ENCODE measurements at regions not wholly inside any gene's neighbourhood (a gene's known extent, or its start where the extent isn't known, plus 50 kb on each side); places are given as distances from the start of the nearest gene placed in this dataset.
A peak's percentile ranks its signal among the peaks of the same experiment; 100 is the strongest.
"Not testable (repeated sequence)": the region's sequence is repeated elsewhere in the genome, so short reads cannot be mapped to it uniquely, and the experiment has no call there.

DNA sequence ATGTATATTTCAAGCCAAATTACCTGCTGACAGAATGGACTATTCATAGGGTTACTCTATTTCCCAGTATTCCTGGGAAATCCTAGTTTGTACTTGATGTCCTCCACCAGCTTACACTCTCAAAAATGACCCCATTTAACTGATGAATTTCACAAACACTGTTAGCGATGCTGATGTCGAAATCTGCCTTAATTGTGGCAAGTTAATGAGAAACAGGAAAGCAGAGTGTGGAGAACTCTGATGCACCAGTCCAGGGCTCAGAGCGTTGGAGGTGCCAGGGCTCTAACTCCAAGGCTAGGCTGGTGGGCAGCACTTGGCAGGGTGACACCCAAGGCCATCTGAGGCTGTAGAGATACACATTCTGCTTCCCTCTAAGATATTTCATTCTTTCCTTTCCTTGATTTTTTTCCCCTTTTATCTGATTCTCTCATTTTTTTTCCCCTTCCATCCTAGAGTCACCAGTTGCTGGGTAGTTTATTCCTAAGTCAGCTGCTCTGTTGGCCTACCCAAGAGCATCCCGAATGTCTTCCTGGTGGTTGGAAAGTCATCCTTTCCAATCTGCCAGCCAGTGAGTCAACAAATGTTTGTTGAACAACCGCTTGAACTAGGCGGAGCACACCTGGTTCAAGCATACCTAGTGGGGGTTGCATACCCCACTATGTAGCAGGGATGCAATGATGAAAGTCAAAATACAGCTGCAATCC is 525.0 kb upstream of the NRP1 start:
- no peak for DNase-seq

DNA sequence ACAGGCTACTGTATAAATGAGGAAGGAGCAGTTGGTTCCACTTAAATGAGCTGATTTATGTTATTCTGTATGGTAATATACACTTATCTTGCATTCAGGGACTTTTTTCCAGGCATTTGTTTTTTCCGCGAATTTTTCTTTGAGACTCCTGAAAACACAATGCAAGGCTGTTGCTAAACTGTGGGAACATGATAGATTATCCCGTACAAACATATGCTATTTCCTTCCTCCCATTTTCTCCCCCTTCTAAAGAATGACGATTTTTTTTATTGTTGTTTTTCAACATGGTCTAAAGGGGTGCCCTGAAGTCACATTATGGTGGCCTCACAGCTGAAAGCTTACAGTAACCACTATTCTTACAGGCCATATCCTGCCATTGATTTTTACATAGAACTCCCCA is 523.9 kb upstream of the NRP1 start:
- peak; percentile 60 for DNase-seq

DNA sequence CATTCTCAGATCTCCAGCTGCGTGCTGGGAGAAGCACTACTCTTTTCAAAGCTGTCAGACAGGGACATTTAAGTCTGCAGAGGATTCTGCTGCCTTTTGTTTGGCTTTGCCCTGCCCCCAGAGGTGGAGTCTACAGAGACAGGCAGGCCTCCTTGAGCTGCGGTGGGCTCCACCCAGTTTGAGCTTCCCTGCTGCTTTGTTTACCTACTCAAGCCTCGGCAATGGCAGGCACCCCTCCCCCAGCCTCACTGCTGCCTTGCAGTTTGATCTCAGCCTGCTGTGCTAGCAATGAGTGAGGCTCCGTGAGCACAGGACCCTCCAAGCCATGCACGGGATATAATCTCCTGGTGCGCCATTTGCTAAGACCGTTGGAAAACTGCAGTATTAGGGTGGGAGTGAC is 518.8 kb upstream of the NRP1 start:
- not testable (repeated sequence) for DNase-seq

DNA sequence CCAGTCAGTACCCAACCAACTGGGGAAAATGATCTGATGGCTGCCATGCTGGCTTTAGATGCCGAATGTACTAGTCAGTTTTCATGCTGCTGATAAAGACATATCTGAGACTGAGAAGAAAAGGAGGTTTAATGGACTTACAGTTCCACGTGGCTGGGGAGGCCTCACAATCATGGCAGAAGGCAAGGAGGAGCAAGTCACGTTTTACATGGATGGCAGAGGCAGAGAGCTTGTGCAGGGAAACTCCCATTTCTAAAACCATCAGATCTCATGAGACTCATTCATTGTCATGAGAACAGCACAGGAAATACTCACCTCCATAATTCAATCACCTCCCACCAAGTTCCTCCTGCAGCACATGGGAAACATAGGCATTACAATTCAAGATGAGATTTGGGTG is 508.9 kb upstream of the NRP1 start:
- DNase-seq: no peak

DNA sequence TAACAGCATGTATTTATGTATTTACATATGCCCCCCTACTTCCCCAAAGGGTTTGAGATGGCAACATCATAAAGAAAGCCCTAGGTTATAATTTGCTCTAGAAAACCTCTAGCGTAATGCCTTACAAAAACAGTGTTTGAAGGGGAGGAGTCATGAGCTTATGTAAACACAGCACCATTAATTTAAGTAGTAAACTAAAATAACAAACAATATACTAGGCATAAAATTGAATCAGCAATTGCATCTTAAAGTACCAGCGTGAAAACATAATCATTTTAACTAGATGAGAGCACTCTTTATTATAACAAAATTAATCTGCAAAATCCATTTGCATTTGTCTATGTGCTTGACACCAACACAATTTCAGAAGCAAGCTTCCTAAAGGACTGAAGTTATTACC is 507.2 kb upstream of the NRP1 start:
- no peak for DNase-seq

DNA sequence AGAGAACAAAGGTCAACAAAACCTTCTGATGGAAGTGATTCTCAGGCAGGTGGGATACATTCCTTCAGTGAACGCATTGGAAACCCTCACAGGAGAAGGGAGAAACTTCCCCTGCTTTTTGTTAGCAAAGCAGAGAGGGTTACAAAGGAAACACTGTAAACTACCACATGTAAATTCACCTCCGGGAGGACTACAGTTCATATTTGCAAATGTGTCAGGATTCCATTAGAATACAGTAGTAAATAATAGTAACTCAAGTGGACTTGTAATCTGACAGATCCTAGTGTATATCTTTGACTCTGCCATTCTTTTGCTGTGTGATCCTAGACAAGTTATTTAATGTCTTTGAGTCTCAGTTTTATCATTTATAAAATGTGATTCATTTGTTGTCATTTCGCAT is 504.3 kb upstream of the NRP1 start:
- DNase-seq: no peak

DNA sequence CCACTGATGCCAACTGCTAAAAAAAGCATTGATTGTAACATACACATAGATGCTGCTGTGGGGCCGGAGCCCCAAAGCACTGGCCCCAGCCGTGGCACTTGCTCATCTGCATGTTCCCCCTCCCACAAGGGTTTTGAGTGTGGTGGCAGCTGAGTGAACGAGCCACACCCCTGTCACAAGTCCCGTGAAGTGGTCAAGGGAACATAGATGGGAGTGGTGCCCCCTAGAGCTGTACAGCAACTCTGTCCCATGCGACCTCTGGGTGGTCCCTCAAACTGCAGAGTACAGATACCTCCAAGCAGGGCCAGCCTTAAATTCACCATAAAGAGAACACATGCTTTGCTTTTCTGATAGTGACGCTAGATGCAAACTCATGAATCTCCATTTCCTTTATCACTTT is 503.3 kb upstream of the NRP1 start:
- no peak for DNase-seq

DNA sequence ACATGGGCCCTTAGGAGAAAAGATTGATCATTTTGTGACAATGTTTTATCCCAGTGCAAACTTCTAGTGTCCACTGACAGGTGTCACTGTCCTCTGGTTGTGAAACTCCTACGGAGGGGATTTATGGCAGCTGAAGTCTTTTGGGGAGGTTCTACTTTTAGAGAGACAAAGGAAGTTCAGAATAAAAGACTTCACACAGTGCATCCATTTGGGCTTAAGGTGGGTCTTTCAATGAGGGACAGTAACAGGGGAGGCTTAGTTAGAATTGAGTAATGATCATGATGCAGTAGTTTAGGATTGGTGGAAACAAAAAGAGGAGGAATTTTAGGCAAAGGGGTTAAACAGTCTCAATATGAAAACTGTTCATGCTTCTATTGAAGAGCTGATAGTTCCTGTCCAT is 501.1 kb upstream of the NRP1 start:
- no peak for DNase-seq

DNA sequence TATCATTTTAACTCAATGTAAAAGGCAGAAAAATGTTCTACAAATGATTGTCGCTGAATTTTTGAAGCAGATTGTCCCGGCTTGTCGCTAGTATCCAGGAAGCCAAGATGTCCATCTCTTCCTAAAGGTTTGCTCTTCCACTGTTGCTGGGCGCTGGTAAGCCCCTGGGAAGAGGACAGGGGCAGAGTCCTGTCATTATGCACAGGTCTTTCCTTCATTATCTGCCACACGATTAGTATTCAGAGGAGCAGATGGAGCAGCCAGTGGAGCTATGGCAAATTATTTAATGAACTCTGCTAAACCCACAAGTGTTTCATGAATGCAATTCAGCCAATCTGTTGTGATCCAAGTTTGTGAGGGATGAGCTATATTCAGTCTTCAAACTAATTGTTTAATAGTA is 499.1 kb upstream of the NRP1 start:
- DNase-seq: no peak

DNA sequence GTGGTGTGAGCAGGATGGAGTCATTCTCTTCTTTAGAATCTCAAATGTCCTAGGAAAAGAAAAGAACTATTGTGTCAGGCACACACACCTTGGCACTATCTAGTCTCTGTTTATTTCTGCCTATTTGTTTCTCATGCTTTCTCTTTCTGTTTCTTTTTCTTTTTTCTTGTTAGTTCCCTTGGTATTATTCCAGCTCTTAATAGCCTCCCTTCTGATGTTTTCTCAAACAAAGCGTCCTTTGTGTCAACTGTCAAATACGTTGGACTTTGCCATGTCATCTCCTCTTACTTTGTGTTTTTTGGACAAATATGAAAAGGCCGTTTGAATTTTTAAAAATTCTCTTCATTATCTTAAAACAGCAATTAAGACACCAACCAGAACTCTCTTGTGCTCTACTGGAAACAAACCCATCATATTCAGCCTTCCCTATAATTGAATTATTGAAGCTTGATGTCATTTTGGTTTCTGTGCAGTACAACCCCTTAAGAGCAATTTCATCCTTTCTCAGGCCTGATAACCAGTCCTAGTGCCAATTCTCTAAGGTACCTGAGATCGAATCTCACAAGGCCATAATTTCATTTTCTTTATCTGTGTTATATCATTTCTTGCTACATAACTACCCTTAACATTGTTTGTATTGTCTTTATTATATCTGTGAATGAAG is 497.8 kb upstream of the NRP1 start:
- DNase-seq: no peak

DNA sequence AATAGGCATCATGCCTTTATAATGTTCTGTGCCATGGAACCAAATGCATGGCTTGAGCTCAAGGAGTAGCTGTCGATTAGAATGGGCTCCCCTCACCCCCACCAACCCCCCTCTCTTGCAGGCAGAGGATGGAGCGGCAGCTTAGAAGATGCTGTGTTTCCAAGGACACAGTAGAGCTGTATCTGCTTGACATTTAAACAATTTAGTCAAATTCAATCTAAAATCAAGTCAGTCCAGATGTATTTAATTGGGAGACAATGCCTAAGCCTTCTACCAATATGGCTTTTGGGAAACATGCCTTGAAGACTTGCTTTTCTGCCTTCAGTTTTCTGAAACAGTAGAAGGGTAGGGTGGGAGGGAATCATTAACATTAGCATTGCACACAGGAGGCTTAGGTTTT is 497.1 kb upstream of the NRP1 start:
- no peak for DNase-seq

DNA sequence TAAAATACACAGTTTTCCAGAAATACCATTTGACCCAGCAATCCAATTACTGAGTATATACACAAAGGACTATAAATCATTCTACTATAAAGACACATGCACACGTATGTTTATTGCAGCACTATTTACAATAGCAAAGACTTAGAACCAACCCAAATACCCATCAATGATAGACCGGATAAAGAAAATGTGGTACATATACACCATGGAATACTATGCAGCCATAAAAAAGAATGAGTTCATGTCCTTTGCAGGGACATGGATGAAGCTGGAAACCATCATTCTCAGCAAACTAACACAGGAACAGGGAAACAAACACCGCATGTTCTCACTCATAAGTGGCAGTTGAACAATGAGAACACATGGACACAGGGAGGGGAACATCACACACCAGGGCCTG is 495.4 kb upstream of the NRP1 start:
- not testable (repeated sequence) for DNase-seq

DNA sequence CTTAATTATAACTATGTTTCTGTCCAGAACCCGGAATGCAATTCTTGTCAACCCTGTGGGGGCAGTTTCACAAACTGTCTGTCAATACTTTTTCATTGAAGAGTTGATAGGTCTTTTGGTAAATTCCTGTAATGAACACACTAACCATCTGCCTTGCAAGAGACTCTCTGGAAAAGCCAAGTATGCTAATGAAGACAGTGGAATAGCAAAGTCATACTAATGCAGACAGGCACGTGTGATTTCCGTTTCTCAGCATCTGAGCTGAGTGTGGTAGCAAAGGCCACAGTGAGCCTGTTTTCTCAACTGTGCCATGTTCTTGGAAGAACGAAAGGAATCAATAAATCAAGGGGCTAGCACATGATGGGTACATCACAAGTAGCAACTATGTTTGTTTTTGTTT is 494.1 kb upstream of the NRP1 start:
- no peak for DNase-seq

DNA sequence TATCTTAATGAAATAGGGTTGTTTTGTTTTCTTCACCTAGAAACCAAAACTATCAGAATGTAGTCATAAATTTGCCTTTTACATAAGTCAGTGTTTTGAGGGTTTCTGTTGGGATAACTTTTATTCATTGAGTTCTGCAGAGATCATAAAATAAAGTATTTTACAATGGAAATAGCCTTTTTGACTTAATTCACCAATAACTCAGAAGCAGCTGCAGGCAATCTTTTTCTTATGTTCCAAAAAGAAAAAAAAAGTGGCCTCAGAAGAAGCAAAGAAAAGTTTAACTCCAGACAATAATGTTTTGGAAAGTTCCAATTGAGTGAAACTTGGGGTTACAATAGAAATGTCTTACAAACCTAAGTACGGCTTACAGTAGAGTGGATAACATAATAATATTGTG is 491.7 kb upstream of the NRP1 start:
- no peak for DNase-seq

DNA sequence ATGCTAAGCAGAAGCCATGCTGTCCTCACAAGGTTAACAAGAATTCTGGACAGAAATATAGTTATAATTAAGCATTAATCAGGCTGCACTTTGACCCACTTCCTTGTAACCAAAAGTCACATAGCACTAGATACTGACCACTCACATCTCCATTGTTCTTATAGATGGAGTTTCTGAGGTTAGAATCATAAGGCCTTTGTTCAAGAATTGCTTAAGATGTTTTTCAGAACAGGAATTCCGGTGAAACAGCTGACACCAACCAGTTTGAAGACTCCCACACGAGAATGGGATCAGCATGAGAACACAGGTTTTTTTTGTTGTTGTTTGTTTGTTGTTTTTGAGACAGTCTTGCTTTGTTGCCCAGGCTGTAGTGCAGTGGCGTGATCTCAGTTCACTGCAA is 488.3 kb upstream of the NRP1 start:
- DNase-seq: peak; percentile 6

DNA sequence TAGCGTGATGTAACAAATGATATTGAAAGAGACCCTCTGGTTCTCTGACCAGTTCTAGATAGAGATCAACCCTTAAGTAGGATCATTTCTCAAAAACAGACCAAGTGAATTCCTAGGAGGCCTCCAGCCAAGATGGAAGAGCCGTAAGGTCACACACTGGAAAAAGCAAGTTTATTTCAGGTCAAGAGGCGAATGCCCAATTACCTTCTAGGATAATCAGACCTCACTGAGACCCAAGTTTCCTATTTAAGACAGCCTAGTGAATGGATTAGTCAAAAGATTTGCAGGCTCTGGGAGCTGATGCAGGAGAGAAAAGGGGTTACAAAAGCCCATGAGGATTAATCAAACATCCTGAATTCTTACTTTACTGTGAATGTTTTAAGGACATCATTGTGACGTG is 486.1 kb upstream of the NRP1 start:
- no peak for DNase-seq

DNA sequence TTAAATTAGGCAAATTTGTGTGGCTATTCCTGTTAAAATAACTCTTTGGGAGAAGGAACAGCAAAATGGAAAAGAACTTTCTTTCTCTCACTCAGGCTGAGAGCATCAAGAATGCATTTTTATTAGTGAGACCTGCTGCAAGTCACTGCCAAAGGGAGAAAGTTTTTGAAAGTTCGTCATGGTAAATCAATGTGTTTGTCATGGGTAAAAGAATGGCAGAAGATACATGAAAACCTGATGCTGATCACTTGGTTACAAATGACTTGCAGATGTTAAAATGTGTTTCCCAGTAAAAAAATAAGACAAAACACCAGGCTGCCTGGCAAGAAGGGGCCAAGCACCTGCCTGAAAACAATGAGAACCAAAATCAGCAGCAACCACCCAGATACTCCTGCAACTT is 484.7 kb upstream of the NRP1 start:
- DNase-seq: no peak

DNA sequence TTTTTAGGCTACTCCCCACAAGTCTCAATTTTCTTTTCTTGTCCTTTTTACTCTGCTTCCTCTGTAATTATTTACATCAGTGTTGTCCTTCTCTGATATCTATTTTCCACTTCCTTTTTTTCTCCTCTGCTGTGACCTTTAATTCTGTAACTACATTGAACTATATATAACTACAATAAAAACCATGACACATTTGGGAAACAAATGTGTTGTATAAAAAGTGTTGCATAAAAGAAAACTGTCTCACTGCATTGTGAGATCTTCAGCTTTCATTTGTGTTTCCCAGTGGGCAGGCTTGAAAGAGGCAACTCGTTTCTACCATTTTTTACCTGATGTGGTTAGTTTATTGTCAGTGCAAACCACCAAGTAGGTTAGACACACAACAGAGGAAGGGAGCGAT is 483.9 kb upstream of the NRP1 start:
- DNase-seq: no peak

DNA sequence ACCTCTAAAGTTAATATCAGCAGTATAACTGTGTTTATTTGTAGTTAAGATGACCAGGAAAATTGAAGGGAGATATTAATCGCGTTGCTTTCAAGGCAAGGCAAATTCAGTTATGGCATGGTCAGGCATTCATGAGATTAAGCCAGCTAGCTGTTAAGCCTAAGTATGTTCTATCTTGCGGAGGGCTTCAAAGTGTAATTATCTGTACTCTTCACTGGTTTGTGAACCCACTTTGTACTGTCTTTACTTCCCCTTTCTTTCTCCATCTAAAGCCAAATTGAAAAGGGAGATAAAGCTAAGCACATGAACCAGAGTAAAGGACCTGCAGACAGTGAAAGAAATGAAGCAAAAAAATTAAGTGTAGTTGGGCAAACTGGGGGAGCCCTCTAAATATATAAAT is 483.1 kb upstream of the NRP1 start:
- DNase-seq: no peak

DNA sequence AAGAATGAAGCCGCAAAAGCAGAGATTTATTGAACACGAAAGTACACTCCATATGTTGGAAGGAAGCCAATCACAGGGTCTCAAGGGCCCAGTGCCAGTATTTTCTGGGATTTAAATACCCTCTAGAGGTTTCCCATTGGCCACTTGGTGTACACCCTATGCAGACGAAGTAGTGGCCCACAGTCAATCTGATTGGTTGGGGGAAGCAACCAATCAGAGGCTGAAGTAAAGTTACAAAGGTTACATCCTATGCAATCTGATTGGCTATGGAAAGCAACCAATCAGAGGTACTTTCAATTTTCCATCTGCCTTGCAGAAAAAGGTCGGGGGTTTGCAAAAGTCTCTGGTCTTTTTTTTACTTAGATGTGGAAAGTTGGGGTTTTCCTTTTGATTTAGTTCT is 481.3 kb upstream of the NRP1 start:
- DNase-seq: no peak

DNA sequence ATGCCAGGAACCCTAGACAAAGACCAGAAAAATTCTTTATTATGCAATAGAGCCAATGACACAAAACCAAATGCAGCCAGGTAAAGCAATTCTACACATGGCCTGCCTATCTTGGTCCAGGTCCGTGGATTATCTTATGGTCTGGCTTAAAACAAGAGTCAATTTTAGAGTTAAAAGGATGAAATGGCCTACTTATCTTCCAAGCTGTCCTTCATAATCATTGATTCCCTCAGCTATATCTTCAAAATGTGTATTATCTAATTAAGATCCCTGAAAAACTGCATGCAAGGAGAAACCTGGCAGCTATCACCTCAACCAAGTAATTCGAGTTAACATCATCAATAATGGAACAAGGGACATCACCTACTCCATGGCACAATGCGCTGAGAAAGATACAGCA is 479.4 kb upstream of the NRP1 start:
- no peak for DNase-seq

DNA sequence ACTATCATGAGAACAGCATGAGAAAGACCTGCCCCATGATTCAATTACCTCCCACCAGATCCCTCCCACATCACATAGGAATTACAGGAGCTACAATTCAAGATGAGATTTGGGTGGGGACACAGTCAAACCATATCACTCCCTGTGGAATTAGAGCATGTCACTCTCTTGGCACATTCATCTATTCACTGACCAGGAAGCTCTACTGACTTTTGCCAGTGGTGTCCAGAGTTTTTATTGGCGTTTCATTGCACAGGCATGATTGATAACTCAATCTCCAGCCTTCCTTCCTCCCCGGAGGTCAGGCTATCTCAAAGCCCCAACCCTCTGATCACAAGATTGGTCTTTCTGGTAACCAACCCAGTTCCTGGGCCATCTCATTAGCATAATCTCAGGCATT is 478.9 kb upstream of the NRP1 start:
- no peak for DNase-seq

DNA sequence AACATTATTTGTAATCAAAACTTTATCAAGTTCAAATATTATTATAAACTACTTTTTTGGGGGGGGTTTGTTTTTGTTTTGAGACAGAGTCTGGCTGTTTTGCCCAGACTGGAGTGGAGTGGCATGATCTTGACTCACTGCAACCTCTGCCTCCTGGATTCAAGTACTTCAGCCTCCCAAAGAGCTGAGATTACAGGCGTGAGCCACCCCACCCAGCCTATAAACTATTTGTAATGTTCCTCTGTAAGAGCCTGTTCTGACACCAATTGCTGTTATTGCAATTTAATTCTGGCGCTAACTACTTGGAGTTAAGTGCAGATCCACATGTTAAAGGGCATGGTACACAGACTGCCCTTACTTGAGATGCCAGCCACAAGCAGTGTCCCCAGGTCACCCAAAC is 478.1 kb upstream of the NRP1 start:
- DNase-seq: no peak

DNA sequence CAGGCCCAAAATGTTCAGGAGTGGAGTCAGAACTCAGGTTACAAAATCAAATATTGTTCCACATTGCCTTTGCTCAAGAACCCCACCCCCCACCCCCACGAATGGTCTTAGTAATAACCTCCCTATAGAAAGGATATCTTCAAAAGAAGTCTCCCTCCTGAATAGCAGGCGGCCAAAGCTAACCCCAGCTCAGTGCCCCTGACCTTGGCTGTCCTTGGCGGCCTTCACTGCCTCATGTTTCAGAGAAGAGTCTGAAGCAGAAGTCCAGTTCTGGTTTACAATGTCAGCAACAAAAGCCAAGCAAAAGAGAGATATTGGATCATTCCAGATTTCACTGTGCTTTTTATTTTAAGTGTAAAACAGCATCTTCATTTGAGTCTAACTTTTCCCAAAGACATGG is 476.5 kb upstream of the NRP1 start:
- no peak for DNase-seq

DNA sequence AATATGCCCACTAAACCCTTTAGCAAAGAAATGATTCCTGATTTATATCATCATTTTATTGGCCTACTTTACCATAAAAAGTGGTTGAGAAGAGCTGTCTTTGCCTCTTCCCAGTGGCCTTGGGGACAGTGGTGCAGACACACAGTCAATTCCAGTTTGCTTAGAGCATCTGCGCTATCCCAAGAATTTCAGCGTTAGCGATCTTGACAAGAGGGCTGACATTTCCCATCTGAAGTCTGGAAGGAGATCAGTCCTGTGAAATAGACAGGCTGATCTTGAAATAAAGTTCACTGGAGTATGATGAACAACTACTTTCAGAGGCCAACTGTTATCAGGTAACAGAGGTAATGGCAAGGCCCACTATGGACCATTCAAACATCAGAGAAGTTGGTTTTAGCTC is 475.3 kb upstream of the NRP1 start:
- DNase-seq: no peak

Data from dermis blood vessel endothelial cell (primary cell).